ENCODE measurements at regions not wholly inside any gene's neighbourhood (a gene's known extent, or its start where the extent isn't known, plus 50 kb on each side); places are given as distances from the start of the nearest gene placed in this dataset.

DNA sequence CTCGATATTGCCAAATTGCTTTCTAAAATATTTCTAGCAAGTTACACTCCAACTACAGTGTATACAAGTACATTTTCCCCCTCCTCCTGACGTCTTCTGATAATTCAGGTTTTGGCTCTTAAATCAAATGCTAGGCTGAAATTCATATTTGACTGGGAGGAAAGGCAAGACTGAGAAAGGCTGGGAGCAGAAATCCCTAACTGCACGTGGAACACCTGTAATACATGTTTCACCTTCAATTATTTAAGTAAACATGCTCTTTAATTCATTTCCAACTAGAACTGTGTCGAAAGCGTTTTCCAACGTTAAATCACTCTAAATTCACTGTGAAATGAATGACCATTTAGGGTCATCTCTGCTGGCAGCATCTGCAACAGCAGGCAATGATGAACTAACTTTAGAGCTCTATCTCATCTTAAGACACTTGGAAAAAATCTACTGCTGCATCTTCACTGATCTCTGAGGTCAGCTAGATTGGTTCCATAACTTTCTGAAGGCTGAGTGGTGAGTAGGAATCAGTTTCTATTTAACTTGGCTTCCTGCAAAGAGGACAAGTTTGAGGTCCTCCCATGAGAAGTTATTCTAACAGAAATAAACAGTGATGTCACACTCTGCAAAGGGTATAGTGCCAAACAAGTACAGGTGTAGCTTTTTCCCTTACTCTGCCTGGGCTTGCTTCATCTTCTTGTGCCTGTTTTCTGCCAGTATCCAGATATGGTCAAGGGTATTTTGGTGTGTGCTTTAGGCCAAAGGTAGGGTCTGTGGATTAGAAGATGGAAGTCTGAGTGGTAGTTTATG, 144.3 kb upstream of the PAK3 start:
- WGBS (ENCODE audit: insufficient coverage, insufficient replicate concordance, low lambda C conversion rate, missing lambda C conversion rate): 6% methylated on average over 6 of the region's 6 CpGs

DNA sequence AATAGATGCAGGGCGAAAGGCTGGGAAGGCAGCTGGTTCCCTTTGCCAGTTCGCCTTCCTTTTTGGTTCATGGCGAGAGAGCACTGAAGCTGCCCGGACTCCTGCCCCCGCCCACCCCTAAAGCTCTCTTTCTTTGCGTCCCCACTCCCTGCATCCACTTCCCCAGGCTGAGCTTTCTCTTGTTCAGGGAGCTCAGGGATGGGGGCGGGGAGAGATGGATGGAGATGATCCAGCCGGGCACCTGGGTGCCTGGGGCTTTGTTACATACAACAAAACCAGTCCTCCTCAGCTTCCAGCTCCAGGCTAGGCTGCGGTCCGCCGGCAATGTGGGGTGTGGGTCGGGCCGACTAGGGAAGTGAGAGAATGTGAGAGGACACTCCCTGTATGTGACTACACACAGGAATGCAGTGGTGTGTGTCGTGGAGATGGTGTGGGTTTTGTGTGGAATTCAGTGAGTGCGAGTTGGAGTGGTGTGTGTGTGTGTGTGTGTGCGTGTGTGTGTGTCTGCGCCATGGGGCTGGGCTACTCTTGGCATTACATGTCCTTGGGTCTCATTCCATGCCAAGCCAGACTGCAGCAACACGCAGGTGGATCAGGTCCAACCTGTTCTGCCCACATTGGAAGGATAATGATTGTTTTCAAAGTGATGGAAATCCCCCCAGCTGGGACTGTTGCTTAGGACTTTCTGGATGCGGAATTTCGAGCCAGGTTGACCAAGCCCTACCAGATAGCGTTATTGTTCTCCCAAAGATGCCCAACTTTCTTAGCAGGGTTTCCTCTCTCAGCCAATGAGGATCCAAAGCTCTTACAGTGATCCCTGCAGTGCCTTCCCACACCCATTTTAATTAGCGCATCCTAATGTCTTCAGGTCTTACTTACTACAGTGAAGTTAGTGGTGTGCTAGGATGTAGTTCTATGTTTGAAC, 149.4 kb upstream of the CHRDL1 start:
- RAD21 ChIA-PET (ENCODE audit: unreplicated experiment): no interaction called here
- in situ Hi-C loops (cut with MboI) (no loop called here), intact Hi-C loops (cut with micrococcal nuclease; ENCODE audit: unreplicated experiment) (no loop called here)
- SMC1A ChIA-PET (ENCODE audit: uncharacterized antibody, unreplicated experiment): no interaction called here
- no peaks in the 10 kb centered on the region for H4K20me1 ChIP-seq (ENCODE audit: control insufficient read depth, insufficient read depth)
- H3K9ac ChIP-seq (ENCODE audit: control insufficient read depth, insufficient read depth, low read length): no peak overlapping the region
- FAIRE-seq (no peak), DNase-seq (ENCODE audit: low read depth, low spot score) (no peak), ATAC-seq (no peak)
- H2AFZ ChIP-seq (ENCODE audit: control insufficient read depth, low read depth, low read length): no peak overlapping the region
- H3K4me2 ChIP-seq (ENCODE audit: control insufficient read depth, insufficient read depth): no peak overlapping the region
- POLR2A ChIA-PET: no interaction called here
- no peaks in the 10 kb centered on the region for H3K79me2 ChIP-seq (ENCODE audit: control insufficient read depth, insufficient read depth, low read length)
- BruUV-seq (replicated peaks): no TSS peak
- 27% methylated on average over 16 of the region's 22 CpGs for WGBS (ENCODE audit: insufficient coverage, insufficient replicate concordance, low lambda C conversion rate, missing lambda C conversion rate)
- H3K36me3 ChIP-seq (ENCODE audit: control insufficient read depth in 2 of 2, insufficient read depth in 2 of 2, low read length in 1 of 2): no peaks in the 10 kb centered on the region
- no peak overlapping the region for H3K27ac ChIP-seq (ENCODE audit: control insufficient read depth, insufficient read depth)
- H3K27me3 ChIP-seq (replicated peaks in 1 of 2; ENCODE audit: control insufficient read depth in 2 of 2, insufficient read depth in 2 of 2, low read length in 1 of 2): no peaks in the 10 kb centered on the region
- no peaks in the 10 kb centered on the region for H3K9me3 ChIP-seq (replicated peaks; ENCODE audit: control insufficient read depth, insufficient read depth, low read length)
- H3K4me1 ChIP-seq (ENCODE audit: control insufficient read depth, insufficient read depth, low read length): no peaks in the 10 kb centered on the region
- no peak overlapping the region for H3K4me3 ChIP-seq
- CTCF ChIA-PET: no interaction called here
- TF ChIP-seq RB1 (IDR thresholded peaks at IDR 0.05; ENCODE audit: borderline replicate concordance) (no peak), KLF5 (IDR thresholded peaks at IDR 0.05; ENCODE audit: partially characterized antibody) (no peak), RELA (IDR thresholded peaks at IDR 0.05; ENCODE audit: borderline replicate concordance, partially characterized antibody) (no peak), YBX1 (IDR thresholded peaks at IDR 0.05) (no peak)
- TF ChIP-seq, protein P1, sequence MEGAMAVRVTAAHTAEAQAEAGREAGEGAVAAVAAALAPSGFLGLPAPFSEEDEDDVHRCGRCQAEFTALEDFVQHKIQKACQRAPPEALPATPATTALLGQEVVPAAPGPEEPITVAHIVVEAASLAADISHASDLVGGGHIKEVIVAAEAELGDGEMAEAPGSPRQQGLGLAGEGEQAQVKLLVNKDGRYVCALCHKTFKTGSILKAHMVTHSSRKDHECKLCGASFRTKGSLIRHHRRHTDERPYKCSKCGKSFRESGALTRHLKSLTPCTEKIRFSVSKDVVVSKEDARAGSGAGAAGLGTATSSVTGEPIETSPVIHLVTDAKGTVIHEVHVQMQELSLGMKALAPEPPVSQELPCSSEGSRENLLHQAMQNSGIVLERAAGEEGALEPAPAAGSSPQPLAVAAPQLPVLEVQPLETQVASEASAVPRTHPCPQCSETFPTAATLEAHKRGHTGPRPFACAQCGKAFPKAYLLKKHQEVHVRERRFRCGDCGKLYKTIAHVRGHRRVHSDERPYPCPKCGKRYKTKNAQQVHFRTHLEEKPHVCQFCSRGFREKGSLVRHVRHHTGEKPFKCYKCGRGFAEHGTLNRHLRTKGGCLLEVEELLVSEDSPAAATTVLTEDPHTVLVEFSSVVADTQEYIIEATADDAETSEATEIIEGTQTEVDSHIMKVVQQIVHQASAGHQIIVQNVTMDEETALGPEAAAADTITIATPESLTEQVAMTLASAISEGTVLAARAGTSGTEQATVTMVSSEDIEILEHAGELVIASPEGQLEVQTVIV (IDR thresholded peaks at IDR 0.05; ENCODE audit: borderline replicate concordance, partially characterized antibody): no peak
- TF ChIP-seq, protein P2, sequence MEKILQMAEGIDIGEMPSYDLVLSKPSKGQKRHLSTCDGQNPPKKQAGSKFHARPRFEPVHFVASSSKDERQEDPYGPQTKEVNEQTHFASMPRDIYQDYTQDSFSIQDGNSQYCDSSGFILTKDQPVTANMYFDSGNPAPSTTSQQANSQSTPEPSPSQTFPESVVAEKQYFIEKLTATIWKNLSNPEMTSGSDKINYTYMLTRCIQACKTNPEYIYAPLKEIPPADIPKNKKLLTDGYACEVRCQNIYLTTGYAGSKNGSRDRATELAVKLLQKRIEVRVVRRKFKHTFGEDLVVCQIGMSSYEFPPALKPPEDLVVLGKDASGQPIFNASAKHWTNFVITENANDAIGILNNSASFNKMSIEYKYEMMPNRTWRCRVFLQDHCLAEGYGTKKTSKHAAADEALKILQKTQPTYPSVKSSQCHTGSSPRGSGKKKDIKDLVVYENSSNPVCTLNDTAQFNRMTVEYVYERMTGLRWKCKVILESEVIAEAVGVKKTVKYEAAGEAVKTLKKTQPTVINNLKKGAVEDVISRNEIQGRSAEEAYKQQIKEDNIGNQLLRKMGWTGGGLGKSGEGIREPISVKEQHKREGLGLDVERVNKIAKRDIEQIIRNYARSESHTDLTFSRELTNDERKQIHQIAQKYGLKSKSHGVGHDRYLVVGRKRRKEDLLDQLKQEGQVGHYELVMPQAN (conservative IDR thresholded peaks at IDR 0.05): no peak

More for the DNA sequence above, 144.3 kb upstream of the PAK3 start:
- ChIA-PET CTCF (no interaction called here), RAD21 (ENCODE audit: unreplicated experiment) (no interaction called here), POLR2A (no interaction called here), SMC1A (ENCODE audit: uncharacterized antibody, unreplicated experiment) (no interaction called here)
- BruUV-seq (replicated peaks): no TSS peak
- TF ChIP-seq SMC3 (IDR thresholded peaks at IDR 0.05; ENCODE audit: borderline replicate concordance, low read length) (no peak), NFYA (IDR thresholded peaks at IDR 0.05; ENCODE audit: borderline replicate concordance, low read depth, low read length) (no peak), TAF1 (IDR thresholded peaks at IDR 0.05; ENCODE audit: borderline replicate concordance, low read depth, low read length) (no peak), SREBF2 (IDR thresholded peaks at IDR 0.05; ENCODE audit: low read length) (no peak), ETV6 (conservative IDR thresholded peaks at IDR 0.05 in 1 of 2, IDR thresholded peaks at IDR 0.05 in 1 of 2; ENCODE audit: borderline replicate concordance in 1 of 2, low read depth in 1 of 2) (no peak), MEF2B (IDR thresholded peaks at IDR 0.05; ENCODE audit: partially characterized antibody, poor library complexity, severe bottlenecking) (no peak), RAD21 (IDR thresholded peaks at IDR 0.05; ENCODE audit: insufficient read depth, low read depth, low read length) (no peak), SRF (IDR thresholded peaks at IDR 0.05; ENCODE audit: low read depth in 2 of 2, low read length in 2 of 2) (no peak)
- H3K27ac ChIP-seq (ENCODE audit: control insufficient read depth, insufficient read depth): no peak overlapping the region
- no peaks in the 10 kb centered on the region for H4K20me1 ChIP-seq (ENCODE audit: control insufficient read depth, insufficient read depth)
- FAIRE-seq: no peak
- DNase-seq (ENCODE audit: low read depth, low spot score): no peak
- H2AFZ ChIP-seq (ENCODE audit: control insufficient read depth, low read depth, low read length): no peak overlapping the region
- H3K9me3 ChIP-seq (replicated peaks; ENCODE audit: control insufficient read depth, insufficient read depth, low read length): no peaks in the 10 kb centered on the region
- no peak for ATAC-seq
- H3K4me3 ChIP-seq: no peak overlapping the region
- no peak overlapping the region for H3K9ac ChIP-seq (ENCODE audit: control insufficient read depth, insufficient read depth, low read length)
- intact Hi-C loops (cut with micrococcal nuclease; ENCODE audit: unreplicated experiment) (no loop called here), in situ Hi-C loops (cut with MboI) (no loop called here)
- H3K79me2 ChIP-seq (ENCODE audit: control insufficient read depth, insufficient read depth, low read length): no peaks in the 10 kb centered on the region
- no peaks in the 10 kb centered on the region for H3K4me1 ChIP-seq (ENCODE audit: control insufficient read depth, insufficient read depth, low read length)
- no peak overlapping the region for H3K4me2 ChIP-seq (ENCODE audit: control insufficient read depth, insufficient read depth)
- H3K36me3 ChIP-seq (ENCODE audit: control insufficient read depth in 2 of 2, insufficient read depth in 2 of 2, low read length in 1 of 2): no peaks in the 10 kb centered on the region
- H3K27me3 ChIP-seq (replicated peaks in 1 of 2; ENCODE audit: control insufficient read depth in 2 of 2, insufficient read depth in 2 of 2, low read length in 1 of 2): no peaks in the 10 kb centered on the region
